Astrocyte (in vitro differentiated cells and primary cell): ENCODE measurements at regions not wholly inside any gene's neighbourhood (a gene's known extent, or its start where the extent isn't known, plus 50 kb on each side); places are given as distances from the start of the nearest gene placed in this dataset.

Source experiments
- CTCF ChIP-seq: IDR thresholded peaks from 2 replicates; pipeline ENCODE4 v1.5.1; 2011; ENCODE audit warnings: low read depth, mild to moderate bottlenecking, inconsistent platforms, low read length, moderate library complexity; ENCODE audit not compliant: insufficient read depth
- EZH2 ChIP-seq: IDR thresholded peaks from 2 replicates; pipeline ENCODE4 v1.6.1; 2012; ENCODE audit warnings: mild to moderate bottlenecking, low read length, inconsistent platforms; ENCODE audit not compliant: insufficient read depth

GRCh38 chr5:158195416-158196210 lies 336.7 kb upstream of the CLINT1 start:
- TF ChIP-seq CTCF = no peak
- no peak for TF ChIP-seq EZH2
